NCI-H460 (cell line): ENCODE measurements at regions not wholly inside any gene's neighbourhood (a gene's known extent, or its start where the extent isn't known, plus 50 kb on each side); places are given as distances from the start of the nearest gene placed in this dataset.
"Not testable (repeated sequence)": the region's sequence is repeated elsewhere in the genome, so short reads cannot be mapped to it uniquely, and the experiment has no call there.

Experiments used
- DNase-seq: peaks from one replicate; pipeline ENCODE4 v3.0.0-alpha.2; 2016; ENCODE audit warnings: low read depth; ENCODE audit errors: extremely low read depth

GRCh38 chr10:21041763-21042458 lies 144.8 kb upstream of the NEBL start:
- DNase-seq: no peak

GRCh38 chr10:21039721-21040120 lies 142.6 kb upstream of the NEBL start:
- DNase-seq: no peak

- no peak for DNase-seq
These were observed 139.6 kb upstream of the NEBL start for GRCh38 chr10:21036757-21037156.

- DNase-seq: not testable (repeated sequence)
These were observed 137.7 kb upstream of the NEBL start for GRCh38 chr10:21034770-21035169.

- no peak for DNase-seq
These were observed 137.1 kb upstream of the NEBL start for GRCh38 chr10:21034241-21034640.

GRCh38 chr10:21032587-21033319 lies 135.6 kb upstream of the NEBL start:
- no peak for DNase-seq

- DNase-seq: no peak
These were observed 134.2 kb upstream of the NEBL start for GRCh38 chr10:21031232-21031795.

GRCh38 chr10:21030091-21030490 lies 133.0 kb upstream of the NEBL start:
- peak; percentile 21 for DNase-seq

GRCh38 chr10:21022821-21023220 lies 125.7 kb upstream of the NEBL start:
- no peak for DNase-seq

- DNase-seq: no peak
These were observed 124.9 kb upstream of the NEBL start for GRCh38 chr10:21021843-21022594.

GRCh38 chr10:21021231-21021630 lies 124.1 kb upstream of the NEBL start:
- DNase-seq: no peak

- DNase-seq: peak; percentile 17
These were observed 123.4 kb upstream of the NEBL start for GRCh38 chr10:21020545-21020944.

- DNase-seq: no peak
These were observed 122.3 kb upstream of the NEBL start for GRCh38 chr10:21019436-21019835.

- no peak for DNase-seq
These were observed 118.7 kb upstream of the NEBL start for GRCh38 chr10:21015851-21016250.

GRCh38 chr10:21014141-21014540 lies 117.0 kb upstream of the NEBL start:
- DNase-seq: no peak

GRCh38 chr10:21011433-21012018 lies 114.4 kb upstream of the NEBL start:
- DNase-seq: no peak

GRCh38 chr10:21010615-21011014 lies 113.5 kb upstream of the NEBL start:
- no peak for DNase-seq

GRCh38 chr10:21003240-21003822 lies 106.2 kb upstream of the NEBL start:
- no peak for DNase-seq

GRCh38 chr10:21002091-21002878 lies 105.2 kb upstream of the NEBL start:
- DNase-seq: peak; percentile 31

GRCh38 chr10:20999699-21000098 lies 102.6 kb upstream of the NEBL start:
- no peak for DNase-seq
